HG03432 (cell line): ENCODE measurements at regions not wholly inside any gene's neighbourhood (a gene's known extent, or its start where the extent isn't known, plus 50 kb on each side); places are given as distances from the start of the nearest gene placed in this dataset.

Source experiments
- ATAC-seq: cut with Tn5 transposase; IDR thresholded peaks from one replicate; pipeline ENCODE4 v1.9.1; 2021; ENCODE audit warnings: mild to moderate bottlenecking, moderate library complexity; ENCODE audit not compliant: unreplicated experiment

DNA sequence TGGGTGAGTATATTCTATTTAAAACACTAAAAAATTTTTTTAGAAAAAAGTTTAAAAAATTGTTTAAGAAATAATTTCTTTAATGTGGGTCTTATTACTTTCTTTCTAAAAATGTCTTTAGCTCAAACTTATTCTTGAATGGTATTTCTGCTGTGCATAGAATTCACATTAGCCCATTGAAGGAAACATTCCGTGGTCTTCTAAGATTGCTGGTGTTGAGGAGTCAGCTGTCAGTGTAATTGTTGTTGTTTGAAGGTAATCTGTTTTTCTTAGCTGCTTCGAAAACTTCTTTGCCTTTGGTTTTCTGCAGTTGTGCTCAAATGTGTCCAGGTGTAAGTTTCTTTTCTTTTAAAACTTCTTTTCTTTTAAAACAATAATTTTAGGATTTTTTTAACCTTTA, 85.4 kb upstream of the KLF12 start:
- ATAC-seq: no peak

DNA sequence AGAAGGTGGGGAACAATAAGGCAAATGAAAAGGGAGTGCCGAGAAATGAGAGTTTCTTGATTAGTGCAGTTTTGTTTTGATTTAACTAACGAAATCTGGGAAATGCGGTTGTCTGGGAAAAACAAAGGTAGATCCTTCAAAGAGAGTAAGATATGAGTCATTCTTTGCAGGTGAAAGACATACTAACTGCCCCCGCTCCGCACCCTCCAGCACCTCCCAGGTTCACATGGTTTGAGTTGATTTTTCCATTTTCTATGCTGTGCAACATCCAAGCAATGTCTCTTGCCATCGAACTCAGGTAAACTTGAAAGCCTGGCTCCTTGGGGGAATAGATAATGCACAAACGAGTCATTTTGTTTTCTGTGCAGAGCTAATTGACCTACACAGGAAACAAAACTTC, 84.1 kb upstream of the KLF12 start:
- ATAC-seq: no peak

DNA sequence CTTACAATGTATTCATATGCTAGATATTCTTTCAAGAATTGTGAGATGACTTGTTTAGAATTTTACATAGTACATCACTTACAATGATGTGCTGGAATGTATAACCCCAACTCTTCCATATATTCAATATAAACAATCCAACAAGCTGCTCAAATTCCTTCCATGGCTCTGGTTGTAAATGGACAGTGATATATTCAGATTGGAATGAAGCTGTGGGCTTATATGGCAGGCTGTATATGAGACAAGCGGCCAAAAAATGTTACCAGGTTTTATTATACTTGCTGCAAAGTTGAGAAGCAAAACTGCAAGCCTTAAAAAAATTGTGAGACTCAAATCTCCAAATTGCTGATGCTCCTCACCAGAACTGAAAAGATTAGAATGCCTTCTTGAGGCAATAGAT, 83.6 kb upstream of the KLF12 start:
- no peak for ATAC-seq

- ATAC-seq: no peak
Measured at GRCh38 chr13:74215420-74215819, 81.2 kb upstream of the KLF12 start.

DNA sequence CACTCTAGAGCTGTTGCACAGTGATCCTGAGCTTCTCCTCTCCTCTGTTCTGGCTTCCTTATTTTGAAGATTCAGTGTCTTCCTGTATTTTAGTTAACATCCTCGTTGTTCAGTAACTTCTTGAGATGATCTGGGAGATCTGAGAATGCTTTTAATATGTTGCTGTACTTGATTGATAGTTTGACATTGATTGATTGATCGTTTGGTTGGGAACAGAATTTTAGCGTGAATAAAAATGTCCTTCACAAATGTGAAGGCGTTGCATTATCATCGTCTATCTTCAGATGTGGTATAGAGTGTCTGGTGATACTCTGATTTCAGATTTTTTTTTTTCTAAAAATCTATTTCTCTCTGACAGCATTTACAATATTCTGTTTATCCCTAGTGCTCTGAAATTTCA, 80.1 kb upstream of the KLF12 start:
- no peak for ATAC-seq

GRCh38 chr13:74210693-74211393, 76.6 kb upstream of the KLF12 start:
- ATAC-seq: no peak

GRCh38 chr13:74206855-74207254, 72.7 kb upstream of the KLF12 start:
- ATAC-seq: no peak

DNA sequence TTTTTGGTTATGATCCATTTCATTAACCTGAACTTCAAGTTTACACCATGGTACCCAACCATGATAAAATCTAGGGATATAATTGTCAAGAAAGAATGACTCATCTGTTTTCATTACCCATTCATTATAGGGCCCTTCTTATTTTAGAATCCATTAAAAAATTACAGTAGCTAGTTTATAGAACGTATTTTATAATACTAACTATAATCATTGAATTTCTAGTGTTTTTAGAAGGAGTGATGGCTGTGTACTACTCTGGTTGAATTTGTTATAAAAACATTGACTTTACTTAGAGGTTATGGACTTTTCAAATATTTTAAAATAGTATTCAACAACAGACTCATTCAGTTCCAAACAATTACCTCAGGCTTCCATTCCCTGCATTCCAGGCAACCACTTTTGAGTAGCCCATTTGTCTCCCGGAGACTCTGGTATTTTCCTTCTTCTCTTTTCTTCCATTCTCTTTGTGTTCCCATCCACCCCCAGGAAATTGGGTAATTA, 71.9 kb upstream of the KLF12 start:
- no peak for ATAC-seq

GRCh38 chr13:74205313-74205690, 71.1 kb upstream of the KLF12 start:
- ATAC-seq: no peak

DNA sequence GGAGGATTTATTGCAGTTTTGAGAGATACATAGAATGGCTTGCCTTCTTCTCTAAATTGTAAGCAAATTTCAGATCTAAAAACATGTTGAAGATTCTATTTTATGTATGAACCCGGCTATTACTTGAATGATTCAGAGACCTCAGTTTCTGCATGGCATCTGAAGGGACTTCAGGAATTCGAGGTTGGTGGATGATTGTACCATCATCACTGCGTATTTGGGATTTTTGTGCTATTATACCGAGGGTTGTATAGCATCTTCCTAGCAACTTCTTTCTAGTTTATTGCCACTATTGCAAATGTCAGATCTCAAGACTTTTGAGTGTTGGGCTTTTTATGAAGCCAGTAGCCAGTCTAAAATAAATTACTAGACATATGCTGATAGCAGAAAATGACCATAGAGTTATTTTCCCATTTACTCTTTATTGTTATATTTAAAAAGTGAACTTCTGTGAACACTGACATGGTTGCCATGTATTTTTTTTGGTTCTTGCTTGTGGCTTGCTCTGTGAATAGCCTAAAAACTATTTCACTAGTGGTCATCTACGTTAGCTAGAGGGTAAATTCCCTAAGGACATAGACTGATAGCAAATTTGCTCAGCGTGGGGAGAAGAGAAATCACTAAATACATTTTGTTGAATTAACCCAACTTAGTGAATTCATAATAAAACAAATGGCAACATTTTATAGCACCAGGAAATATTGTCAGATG, 70.6 kb upstream of the KLF12 start:
- ATAC-seq: no peak

DNA sequence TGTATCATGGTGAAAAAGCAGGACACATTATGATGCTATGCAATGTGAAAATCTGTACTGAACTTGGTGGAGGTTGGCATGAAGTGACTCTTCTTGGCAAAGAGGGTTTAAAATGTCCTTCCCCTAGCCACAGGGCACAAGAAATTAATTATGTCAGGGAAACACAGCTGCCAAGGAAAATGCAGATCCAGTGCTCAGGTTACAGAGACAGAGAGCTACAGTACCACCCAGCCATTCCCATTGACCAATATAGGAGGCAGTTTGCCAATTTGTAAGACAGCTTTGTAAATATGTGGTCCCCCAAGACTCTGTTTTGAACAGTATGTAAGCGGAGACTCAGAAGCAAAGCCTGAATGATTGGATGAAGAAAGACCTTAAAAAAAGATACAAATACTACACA, 69.4 kb upstream of the KLF12 start:
- no peak for ATAC-seq

DNA sequence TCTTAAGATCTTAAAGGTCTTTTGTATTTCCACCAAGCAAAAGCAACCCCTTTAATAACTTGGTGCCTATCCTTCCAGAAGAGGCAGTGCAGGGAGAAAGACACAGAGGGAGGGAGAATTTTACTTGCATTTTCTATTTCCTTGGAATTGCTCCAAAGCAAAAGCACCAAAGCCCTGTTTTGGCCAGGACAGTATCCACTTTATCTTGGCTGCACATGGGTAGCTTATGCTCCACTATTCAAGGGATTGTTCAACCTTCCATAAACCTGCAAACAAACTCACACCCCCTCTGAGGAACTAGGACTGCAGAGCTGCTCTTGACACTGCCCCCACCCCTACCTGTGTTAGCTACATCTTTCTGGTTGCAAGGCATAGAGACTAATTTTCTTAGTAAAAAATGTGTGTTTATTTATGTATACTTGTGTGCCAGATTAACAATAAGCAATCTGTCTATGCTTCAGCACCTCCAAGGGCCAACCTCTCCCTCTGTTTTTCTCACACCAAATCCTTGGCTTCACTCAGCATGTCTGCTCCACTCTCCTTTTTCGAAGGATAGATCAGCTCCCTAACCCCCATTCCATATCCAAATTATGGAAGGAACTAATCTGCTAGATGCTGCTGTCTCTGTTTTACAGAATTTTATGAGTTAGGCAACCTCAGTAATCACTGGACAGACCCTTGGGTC, 68.1 kb upstream of the KLF12 start:
- ATAC-seq: no peak

DNA sequence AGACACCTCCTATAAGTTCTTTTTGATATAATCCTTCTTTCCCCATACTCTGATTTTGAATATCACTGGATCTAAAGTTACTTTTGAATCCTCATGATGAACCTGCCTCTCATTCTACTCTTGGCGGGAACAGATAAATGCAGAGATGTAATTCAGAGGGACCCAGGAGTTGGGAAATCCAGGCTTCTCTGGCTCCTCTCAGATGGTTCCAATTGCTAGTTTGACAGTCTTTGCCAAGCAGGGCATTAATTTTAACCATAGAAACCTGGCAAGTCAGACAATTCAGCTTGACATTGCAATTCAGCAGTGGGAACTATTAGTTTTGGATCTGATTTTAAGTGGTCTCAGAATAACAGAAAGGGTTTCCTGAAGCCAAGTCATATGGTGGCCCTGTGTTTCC, 67.3 kb upstream of the KLF12 start:
- no peak for ATAC-seq

DNA sequence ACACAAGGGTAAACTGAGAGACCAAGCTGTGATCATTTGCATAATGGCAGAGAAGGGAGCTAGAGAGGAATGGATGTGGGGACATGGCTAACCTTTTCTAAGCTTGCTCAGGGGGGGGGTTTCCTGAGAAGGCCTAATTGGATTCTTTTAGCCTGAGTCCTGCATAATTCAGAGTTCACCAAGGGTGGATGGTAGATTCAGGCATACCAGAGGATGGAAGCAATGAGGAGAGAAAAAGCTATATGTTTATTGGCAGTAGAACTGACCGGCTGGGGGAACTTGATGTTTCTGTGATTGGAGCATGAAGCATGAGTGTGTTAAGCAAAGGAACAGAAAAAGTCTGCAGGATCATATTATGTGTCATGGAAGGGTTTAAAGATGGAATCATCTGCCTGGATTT, 65.9 kb upstream of the KLF12 start:
- ATAC-seq: no peak

- ATAC-seq: no peak
Measured at GRCh38 chr13:74197677-74198429, 63.6 kb upstream of the KLF12 start.

DNA sequence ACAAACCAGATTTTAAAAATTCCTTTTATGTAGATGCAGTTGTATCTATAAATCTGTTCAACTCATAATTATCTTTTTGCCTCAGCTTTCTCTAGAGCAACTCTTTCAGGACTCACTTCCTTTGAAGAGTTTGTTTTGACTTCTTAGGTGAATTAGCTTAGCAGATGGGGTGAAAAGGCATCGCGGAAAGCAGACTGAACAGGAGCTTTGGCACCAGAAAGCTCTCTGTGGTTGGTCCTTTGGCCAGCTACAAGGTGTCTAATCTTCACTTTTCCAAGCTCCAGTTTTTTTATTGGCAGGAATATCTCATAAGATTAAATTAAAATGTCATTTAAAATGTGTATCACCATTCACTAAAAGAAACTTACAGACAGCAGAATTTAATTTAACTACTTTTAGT, 60.6 kb upstream of the KLF12 start:
- ATAC-seq: no peak

- ATAC-seq: no peak
Measured at GRCh38 chr13:74193391-74193790, 59.2 kb upstream of the KLF12 start.

- no peak for ATAC-seq
Measured at GRCh38 chr13:74191410-74191809, 57.2 kb upstream of the KLF12 start.

DNA sequence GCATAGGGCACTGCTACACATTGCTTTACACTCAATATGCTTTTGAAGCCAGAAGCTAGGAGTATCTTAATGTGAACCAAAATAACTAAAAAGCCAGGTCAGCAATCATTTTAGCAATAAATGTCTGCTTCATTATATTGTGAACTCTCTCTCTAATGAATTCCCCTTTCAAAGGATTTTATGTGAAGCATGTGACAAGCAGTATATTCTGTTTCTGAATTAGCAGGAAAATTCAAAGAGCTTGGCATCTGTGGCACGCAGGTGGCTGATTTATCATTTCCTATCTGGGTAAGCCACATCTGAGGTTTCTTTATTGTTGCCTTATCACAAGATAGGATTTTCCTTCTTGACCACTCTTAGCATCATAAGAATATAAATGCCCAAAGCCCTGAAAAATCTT, 56.8 kb upstream of the KLF12 start:
- no peak for ATAC-seq

GRCh38 chr13:74187564-74187963, 53.4 kb upstream of the KLF12 start:
- no peak for ATAC-seq

- no peak for ATAC-seq
Measured at GRCh38 chr13:74184283-74184682, 50.1 kb upstream of the KLF12 start.
